PC-9 (cell line): ENCODE measurements at regions not wholly inside any gene's neighbourhood (a gene's known extent, or its start where the extent isn't known, plus 50 kb on each side); places are given as distances from the start of the nearest gene placed in this dataset.

Source experiments
- CTCF ChIP-seq: fragments of 200-600 bp; sonication (generic); conservative IDR thresholded peaks from 2 replicates; pipeline ENCODE4 v1.6.1; 2017; ENCODE audit warnings: mixed run types, antibody characterized with exemption, mild to moderate bottlenecking, moderate library complexity
- EZH2 ChIP-seq: fragments of 200-600 bp; sonication (generic); IDR thresholded peaks from 2 replicates; pipeline ENCODE4 v1.8.0; 2017; ENCODE audit warnings: antibody characterized with exemption, low read depth

- TF ChIP-seq CTCF (no peak), EZH2 (no peak)
These were observed 101.3 kb upstream of the ARHGAP28 start for GRCh38 chr18:6628187-6628586.
